ENCODE measurements at regions not wholly inside any gene's neighbourhood (a gene's known extent, or its start where the extent isn't known, plus 50 kb on each side); places are given as distances from the start of the nearest gene placed in this dataset.

- no peak for TF ChIP-seq ZNF462 (CRISPR knock-in tag; IDR thresholded peaks at IDR 0.05)
- no peak for TF ChIP-seq NANOG (IDR thresholded peaks at IDR 0.05; ENCODE audit: borderline replicate concordance)
- TF ChIP-seq POLR2AphosphoS5 (IDR thresholded peaks at IDR 0.05; ENCODE audit: low read depth): no peak
- no peak for TF ChIP-seq ZNF331 (CRISPR knock-in tag; IDR thresholded peaks at IDR 0.05; ENCODE audit: low read depth)
- TF ChIP-seq ZNF114 (CRISPR knock-in tag; IDR thresholded peaks at IDR 0.05): no peak
Observed at GRCh38 chr11:15773476-15774387, 582.6 kb downstream of the SOX6 start (continued).

GRCh38 chr11:15774388-15774939 is 581.9 kb downstream of the SOX6 start:
- H3K9me3 Mint-ChIP-seq: no peaks in the 10 kb centered on the region
- H3K4me3 Mint-ChIP-seq: no peak overlapping the region
- no peak overlapping the region for H3K27ac ChIP-seq (ENCODE audit: low read depth)
- no peaks in the 10 kb centered on the region for H3K36me3 ChIP-seq (ENCODE audit: insufficient read depth)
- H3K79me2 ChIP-seq (replicated peaks; ENCODE audit: insufficient read depth): no peaks in the 10 kb centered on the region
- DNase-seq (ENCODE audit: low spot score) (no peak), ATAC-seq (no peak; the same call in 2 of the 3 replicates)
- peaks cover 7% of the 10 kb centered on the region for H3K27me3 Mint-ChIP-seq (ENCODE audit: insufficient read depth, low read depth, poor library complexity)
- H3K9me2 ChIP-seq (ENCODE audit: insufficient read depth): no peaks in the 10 kb centered on the region; the same call in 1 of the 2 replicates
- no peaks in the 10 kb centered on the region for H3K27me3 ChIP-seq (ENCODE audit: insufficient read depth)
- H3K4me2 ChIP-seq: no peak overlapping the region
- H3K36me3 Mint-ChIP-seq (ENCODE audit: low read depth): no peaks in the 10 kb centered on the region
- H2AFZ ChIP-seq: no peak overlapping the region; the same call in 1 of the 2 replicates
- no peak overlapping the region for H3K4me3 ChIP-seq
- peaks cover 22% of the 10 kb centered on the region for H3K4me1 Mint-ChIP-seq
- no peaks in the 10 kb centered on the region for H3K4me1 ChIP-seq (ENCODE audit: insufficient read depth)
- no peak overlapping the region for H3K27ac Mint-ChIP-seq
- H3F3A ChIP-seq (replicated peaks; ENCODE audit: low read depth): no peaks in the 10 kb centered on the region
- H4K20me1 ChIP-seq (replicated peaks; ENCODE audit: insufficient read depth): no peaks in the 10 kb centered on the region
- TF ChIP-seq ETS1 (IDR thresholded peaks at IDR 0.05) (no peak), ZNF462 (CRISPR knock-in tag; IDR thresholded peaks at IDR 0.05) (no peak), CREB1 (CRISPR knock-in tag; IDR thresholded peaks at IDR 0.05; ENCODE audit: low read depth) (no peak)
